ENCODE measurements at regions not wholly inside any gene's neighbourhood (a gene's known extent, or its start where the extent isn't known, plus 50 kb on each side); places are given as distances from the start of the nearest gene placed in this dataset.

DNA sequence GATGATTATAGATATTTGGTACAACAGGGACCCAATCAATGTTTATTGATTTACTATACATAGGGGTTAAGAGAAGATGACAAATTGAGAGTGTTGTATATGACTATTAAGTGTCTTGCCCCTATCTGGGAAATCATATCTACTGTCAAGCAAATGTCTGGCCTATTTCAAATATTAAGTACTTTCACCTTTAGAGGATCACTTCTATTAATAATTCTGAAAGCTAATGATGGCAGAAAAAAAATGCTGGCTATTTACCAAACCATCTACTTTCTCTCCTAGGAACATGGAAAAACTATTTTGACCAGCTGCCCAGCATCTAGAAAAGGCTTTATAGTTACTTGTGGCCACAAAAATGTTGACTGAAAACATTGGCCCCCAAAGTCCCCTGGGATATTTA is 632.3 kb upstream of the ZNF385D start:
- H3K9me3 ChIP-seq: no peaks in the 10 kb centered on the region
- intact Hi-C loops (cut with DNase I): no loop called here
- no peaks in the 10 kb centered on the region for H3K4me1 ChIP-seq
- no peaks in the 10 kb centered on the region for H3K27me3 ChIP-seq
- no peak for TF ChIP-seq POLR2AphosphoS5 (IDR thresholded peaks at IDR 0.05)
- TF ChIP-seq POLR2A (IDR thresholded peaks at IDR 0.05): no peak
- no peak for TF ChIP-seq EP300 (IDR thresholded peaks at IDR 0.05)
- TF ChIP-seq, protein P1, sequence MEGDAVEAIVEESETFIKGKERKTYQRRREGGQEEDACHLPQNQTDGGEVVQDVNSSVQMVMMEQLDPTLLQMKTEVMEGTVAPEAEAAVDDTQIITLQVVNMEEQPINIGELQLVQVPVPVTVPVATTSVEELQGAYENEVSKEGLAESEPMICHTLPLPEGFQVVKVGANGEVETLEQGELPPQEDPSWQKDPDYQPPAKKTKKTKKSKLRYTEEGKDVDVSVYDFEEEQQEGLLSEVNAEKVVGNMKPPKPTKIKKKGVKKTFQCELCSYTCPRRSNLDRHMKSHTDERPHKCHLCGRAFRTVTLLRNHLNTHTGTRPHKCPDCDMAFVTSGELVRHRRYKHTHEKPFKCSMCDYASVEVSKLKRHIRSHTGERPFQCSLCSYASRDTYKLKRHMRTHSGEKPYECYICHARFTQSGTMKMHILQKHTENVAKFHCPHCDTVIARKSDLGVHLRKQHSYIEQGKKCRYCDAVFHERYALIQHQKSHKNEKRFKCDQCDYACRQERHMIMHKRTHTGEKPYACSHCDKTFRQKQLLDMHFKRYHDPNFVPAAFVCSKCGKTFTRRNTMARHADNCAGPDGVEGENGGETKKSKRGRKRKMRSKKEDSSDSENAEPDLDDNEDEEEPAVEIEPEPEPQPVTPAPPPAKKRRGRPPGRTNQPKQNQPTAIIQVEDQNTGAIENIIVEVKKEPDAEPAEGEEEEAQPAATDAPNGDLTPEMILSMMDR (IDR thresholded peaks at IDR 0.05): no peak
- H3K36me3 ChIP-seq: no peaks in the 10 kb centered on the region
- no peak overlapping the region for H3K4me3 ChIP-seq
- H3K27ac ChIP-seq: no peak overlapping the region
- DNase-seq: no peak

DNA sequence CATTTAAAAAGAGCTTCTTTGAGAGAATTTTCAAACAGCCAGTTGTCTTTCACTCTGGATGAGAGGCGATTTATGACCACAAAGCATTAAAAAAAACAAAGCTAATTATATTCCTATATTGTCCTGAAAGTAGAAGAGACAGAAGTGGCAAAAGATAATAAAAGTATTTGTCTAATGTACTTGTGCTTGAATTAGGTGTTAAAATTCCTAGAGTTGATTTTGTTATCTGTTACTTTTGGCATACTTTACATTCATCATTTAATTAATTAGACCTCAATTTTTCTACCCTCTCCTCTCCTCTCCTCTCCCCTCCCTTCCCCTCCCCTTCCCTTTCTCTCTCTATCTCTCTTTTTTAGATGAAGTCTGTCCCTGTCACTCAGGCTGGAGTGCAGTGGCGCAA is 635.1 kb upstream of the ZNF385D start:
- TF ChIP-seq, protein P1 (IDR thresholded peaks at IDR 0.05): no peak
- TF ChIP-seq EP300 (IDR thresholded peaks at IDR 0.05) (no peak), POLR2AphosphoS5 (IDR thresholded peaks at IDR 0.05) (no peak), POLR2A (IDR thresholded peaks at IDR 0.05) (no peak)
- no peaks in the 10 kb centered on the region for H3K4me1 ChIP-seq
- H3K27me3 ChIP-seq: no peaks in the 10 kb centered on the region
- 87 to 92% methylated on average over 2 of the region's 2 CpGs for WGBS, 2 donors
- no peaks in the 10 kb centered on the region for H3K36me3 ChIP-seq
- intact Hi-C loops (cut with DNase I): no loop called here
- no peak overlapping the region for H3K4me3 ChIP-seq
- no peak overlapping the region for H3K27ac ChIP-seq
- DNase-seq: no peak
- no peaks in the 10 kb centered on the region for H3K9me3 ChIP-seq

DNA sequence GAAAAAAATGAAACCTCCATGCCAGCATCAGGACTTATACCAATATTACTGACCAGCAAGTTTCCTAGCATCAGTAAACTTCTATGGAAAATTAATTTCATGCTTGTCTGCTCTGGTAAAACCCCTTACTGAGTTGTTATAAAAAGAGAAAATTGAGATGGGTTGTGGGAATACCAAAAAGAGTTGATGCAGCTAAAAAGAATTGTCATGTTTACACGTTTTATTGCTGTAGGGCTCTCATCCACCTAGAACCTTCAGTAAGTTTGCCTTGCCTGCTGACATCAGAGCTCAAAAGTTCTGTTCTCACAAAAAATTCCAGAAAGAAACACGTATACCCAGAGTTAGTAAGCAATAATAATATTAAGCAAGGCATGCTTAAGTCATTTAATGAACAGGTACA is 641.3 kb upstream of the ZNF385D start:
- Histone ChIP-seq H3K36me3 (no peaks in the 10 kb centered on the region), H3K9me3 (no peaks in the 10 kb centered on the region), H3K4me3 (no peak overlapping the region), H3K27me3 (no peaks in the 10 kb centered on the region), H3K27ac (no peak overlapping the region), H3K4me1 (no peaks in the 10 kb centered on the region)
- TF ChIP-seq EP300 (IDR thresholded peaks at IDR 0.05) (no peak), POLR2A (IDR thresholded peaks at IDR 0.05) (no peak), POLR2AphosphoS5 (IDR thresholded peaks at IDR 0.05) (no peak)
- TF ChIP-seq, protein P1 (IDR thresholded peaks at IDR 0.05): no peak
- WGBS, 2 donors: 6 to 40% methylated on average over 2 of the region's 2 CpGs
- DNase-seq: no peak
- intact Hi-C loops (cut with DNase I): no loop called here

DNA sequence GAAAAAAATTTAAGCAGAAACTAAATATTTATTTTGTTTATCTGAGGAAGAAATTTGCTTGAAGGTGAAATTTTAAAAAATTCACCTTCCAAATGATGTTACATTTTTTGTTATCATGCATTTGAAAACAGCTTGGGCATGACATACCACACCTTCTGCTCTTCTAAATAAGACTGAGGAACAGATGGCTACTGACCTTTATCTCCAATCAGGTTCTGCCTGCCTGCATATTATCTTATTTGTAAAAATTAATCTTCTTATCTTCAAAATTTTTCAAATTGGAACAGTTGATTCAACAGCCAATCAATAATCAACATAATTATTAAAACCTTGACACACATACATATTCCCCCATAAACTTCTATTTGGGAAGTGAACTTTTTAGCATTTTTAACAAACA is 641.8 kb upstream of the ZNF385D start:
- intact Hi-C loops (cut with DNase I): no loop called here
- no peak for DNase-seq
- Histone ChIP-seq H3K4me3 (no peak overlapping the region), H3K27me3 (no peaks in the 10 kb centered on the region), H3K4me1 (no peaks in the 10 kb centered on the region), H3K36me3 (no peaks in the 10 kb centered on the region), H3K9me3 (no peaks in the 10 kb centered on the region), H3K27ac (no peak overlapping the region)
- TF ChIP-seq EP300 (IDR thresholded peaks at IDR 0.05) (no peak), POLR2AphosphoS5 (IDR thresholded peaks at IDR 0.05) (no peak), POLR2A (IDR thresholded peaks at IDR 0.05) (no peak)
- TF ChIP-seq, protein P1 (IDR thresholded peaks at IDR 0.05): no peak

GRCh38 chr3:22399566-22399965 is 648.6 kb upstream of the ZNF385D start:
- no peak overlapping the region for H3K4me3 ChIP-seq
- DNase-seq: no peak

More at GRCh38 chr3:22399566-22399965, 648.6 kb upstream of the ZNF385D start:
- intact Hi-C loops (cut with DNase I): no loop called here
- no peak for TF ChIP-seq POLR2AphosphoS5 (IDR thresholded peaks at IDR 0.05)
- no peak for TF ChIP-seq POLR2A (IDR thresholded peaks at IDR 0.05)
- TF ChIP-seq EP300 (IDR thresholded peaks at IDR 0.05): no peak
- TF ChIP-seq, protein P1 (IDR thresholded peaks at IDR 0.05): no peak
- no peaks in the 10 kb centered on the region for H3K4me1 ChIP-seq
- H3K9me3 ChIP-seq: no peaks in the 10 kb centered on the region
- no peaks in the 10 kb centered on the region for H3K36me3 ChIP-seq
- H3K27me3 ChIP-seq: no peaks in the 10 kb centered on the region
- no peak overlapping the region for H3K27ac ChIP-seq
- 65 to 75% methylated on average over 4 of the region's 4 CpGs for WGBS, 2 donors
